Keratinocyte (primary cell): ENCODE measurements at regions not wholly inside any gene's neighbourhood (a gene's known extent, or its start where the extent isn't known, plus 50 kb on each side); places are given as distances from the start of the nearest gene placed in this dataset.

Experiments
- DNase-seq: peaks from one replicate; pipeline ENCODE4 v3.0.0-alpha.2; 2011; ENCODE audit warnings: low read depth, missing footprints, low spot score
- FAIRE-seq: peaks from 2 replicates; lab custom pipeline; 2011; peaks lifted over from hg19 to GRCh38; lab: Jason Lieb, UNC
- H2AFZ ChIP-seq: 2 replicates; pipeline ENCODE4 v1.6.0; 2012; ENCODE audit warnings: low read length, control low read depth, inconsistent platforms; ENCODE audit not compliant: control insufficient read depth
- H3K27ac ChIP-seq: 2 replicates; pipeline ENCODE4 v1.5.1; 2011; ENCODE audit warnings: low read length; ENCODE audit not compliant: control insufficient read depth, insufficient read depth
- H3K27me3 ChIP-seq: 3 replicates; pipeline ENCODE4 v1.6.0; 2011; ENCODE audit warnings: low read length; ENCODE audit not compliant: control insufficient read depth, insufficient read depth; ENCODE audit errors: extremely low read depth
- H3K36me3 ChIP-seq, 2 experiments: 2 replicates in 1 of 2; 3 replicates in 1 of 2; pipeline ENCODE4 v1.5.1; 2011; ENCODE audit warnings: low read length in 2 of 2, mild to moderate bottlenecking in 1 of 2; ENCODE audit not compliant: control insufficient read depth in 2 of 2, insufficient read depth in 2 of 2; ENCODE audit errors: extremely low read depth in 1 of 2
- H3K4me1 ChIP-seq: 3 replicates; pipeline ENCODE4 v1.5.1; 2011; ENCODE audit warnings: low read length; ENCODE audit not compliant: control insufficient read depth, insufficient read depth; ENCODE audit errors: extremely low read depth
- H3K4me2 ChIP-seq: 3 replicates; pipeline ENCODE4 v1.6.0; 2011; ENCODE audit warnings: low read depth, low read length; ENCODE audit not compliant: control insufficient read depth, insufficient read depth; ENCODE audit errors: extremely low read depth
- H3K4me3 ChIP-seq, 3 experiments: fragments of 200-600 bp in 1 of 3; sonication (generic) in 1 of 3; 2 replicates in 2 of 3; 3 replicates in 1 of 3; pipeline ENCODE4 v1.5.1; 2011 to 2016; ENCODE audit warnings: low read length in 3 of 3, mild to moderate bottlenecking in 3 of 3, control low read depth in 2 of 3, inconsistent platforms in 1 of 3, low read depth in 1 of 3, mixed read lengths in 1 of 3, mixed run types in 1 of 3, moderate library complexity in 1 of 3; ENCODE audit not compliant: control insufficient read depth in 2 of 3, insufficient read depth in 2 of 3; ENCODE audit errors: extremely low read depth in 1 of 3
- H3K79me2 ChIP-seq: 2 replicates; pipeline ENCODE4 v1.6.0; 2012; ENCODE audit warnings: low read length; ENCODE audit not compliant: control insufficient read depth, insufficient read depth
- H3K9ac ChIP-seq: 3 replicates; pipeline ENCODE4 v1.6.0; 2011; ENCODE audit warnings: low read length; ENCODE audit not compliant: control insufficient read depth, insufficient read depth; ENCODE audit errors: extremely low read depth
- H3K9me1 ChIP-seq: 3 replicates; pipeline ENCODE4 v1.6.0; 2011; ENCODE audit warnings: low read length; ENCODE audit not compliant: control insufficient read depth, insufficient read depth; ENCODE audit errors: extremely low read depth
- H3K9me3 ChIP-seq: 2 replicates; pipeline ENCODE4 v1.5.1; 2012; ENCODE audit warnings: low read depth, low read length; ENCODE audit not compliant: control insufficient read depth
- H4K20me1 ChIP-seq: 3 replicates; pipeline ENCODE4 v1.6.0; 2011; ENCODE audit warnings: low read length; ENCODE audit not compliant: control insufficient read depth, insufficient read depth; ENCODE audit errors: extremely low read depth
- EZH2 ChIP-seq: IDR thresholded peaks from one replicate; pipeline ENCODE4 v1.6.1; 2012; ENCODE audit warnings: inconsistent platforms, mild to moderate bottlenecking, low read length, moderate library complexity
- dilution Hi-C: fragments of 300-500 bp; cut with MboI; formaldehyde crosslinking; loops from one replicate; pipeline ENCODE4 v1.7.0; 2020; ENCODE audit warnings: low sequenced_read_pairs; ENCODE audit not compliant: extremely low pct_ligation_motif_present
- TF ChIP-seq, protein P1 (sequence below), 3 experiments: IDR thresholded peaks in 1 of 3; conservative IDR thresholded peaks in 1 of 3; optimal IDR thresholded peaks in 1 of 3; 2 replicates in 2 of 3; 3 replicates in 1 of 3; pipeline versions ENCODE3 to v1.5.1; 2011; ENCODE audit warnings: low read length in 3 of 3, mild to moderate bottlenecking in 3 of 3, moderate library complexity in 2 of 3, control low read depth in 1 of 3, inconsistent platforms in 1 of 3; ENCODE audit not compliant: insufficient read depth in 2 of 3; ENCODE audit errors: extremely low read depth in 1 of 3

DNA sequence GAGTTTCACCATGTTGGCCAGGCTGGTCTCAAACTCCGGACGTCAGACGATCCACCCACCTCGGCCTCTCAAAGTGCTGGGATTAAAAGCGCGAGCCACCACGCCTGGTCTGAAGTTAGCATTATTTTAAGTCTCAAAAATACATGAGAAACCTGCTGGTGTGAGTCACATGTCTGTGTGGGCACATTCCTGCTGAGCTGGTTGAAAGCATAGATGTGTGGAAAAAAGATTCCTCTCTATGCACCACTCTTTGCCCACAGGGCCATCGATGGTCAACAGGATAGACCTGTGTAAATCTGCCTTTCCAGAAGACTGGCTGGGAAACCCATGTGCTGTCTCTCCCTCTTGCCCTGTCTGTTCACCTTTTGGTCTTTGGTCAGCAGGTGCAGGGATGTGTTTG, 63.5 kb downstream of the CHRD start:
- Histone ChIP-seq H3K9ac (no peak overlapping the region), H3K4me3 (no peak overlapping the region), H3K36me3 (no peaks in the 10 kb centered on the region), H3K9me3 (no peaks in the 10 kb centered on the region), H3K4me2 (no peak overlapping the region), H3K79me2 (no peaks in the 10 kb centered on the region), H4K20me1 (no peaks in the 10 kb centered on the region), H3K27ac (no peak overlapping the region), H3K27me3 (no peaks in the 10 kb centered on the region), H3K4me1 (peaks cover 20% of the 10 kb centered on the region), H3K9me1 (no peaks in the 10 kb centered on the region), H2AFZ (no peak overlapping the region)
- DNase-seq: no peak
- no peak for TF ChIP-seq EZH2
- TF ChIP-seq, protein P1, sequence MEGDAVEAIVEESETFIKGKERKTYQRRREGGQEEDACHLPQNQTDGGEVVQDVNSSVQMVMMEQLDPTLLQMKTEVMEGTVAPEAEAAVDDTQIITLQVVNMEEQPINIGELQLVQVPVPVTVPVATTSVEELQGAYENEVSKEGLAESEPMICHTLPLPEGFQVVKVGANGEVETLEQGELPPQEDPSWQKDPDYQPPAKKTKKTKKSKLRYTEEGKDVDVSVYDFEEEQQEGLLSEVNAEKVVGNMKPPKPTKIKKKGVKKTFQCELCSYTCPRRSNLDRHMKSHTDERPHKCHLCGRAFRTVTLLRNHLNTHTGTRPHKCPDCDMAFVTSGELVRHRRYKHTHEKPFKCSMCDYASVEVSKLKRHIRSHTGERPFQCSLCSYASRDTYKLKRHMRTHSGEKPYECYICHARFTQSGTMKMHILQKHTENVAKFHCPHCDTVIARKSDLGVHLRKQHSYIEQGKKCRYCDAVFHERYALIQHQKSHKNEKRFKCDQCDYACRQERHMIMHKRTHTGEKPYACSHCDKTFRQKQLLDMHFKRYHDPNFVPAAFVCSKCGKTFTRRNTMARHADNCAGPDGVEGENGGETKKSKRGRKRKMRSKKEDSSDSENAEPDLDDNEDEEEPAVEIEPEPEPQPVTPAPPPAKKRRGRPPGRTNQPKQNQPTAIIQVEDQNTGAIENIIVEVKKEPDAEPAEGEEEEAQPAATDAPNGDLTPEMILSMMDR (optimal IDR thresholded peaks at IDR 0.05 in 1 of 3, IDR thresholded peaks at IDR 0.05 in 1 of 3, conservative IDR thresholded peaks at IDR 0.05 in 1 of 3; ENCODE audit: extremely low read depth in 1 of 3, insufficient read depth in 2 of 3, low read length in 3 of 3): no peak
- peak; percentile 84 for FAIRE-seq
- dilution Hi-C loops: no loop called here

- FAIRE-seq (no peak), DNase-seq (no peak)
- peaks cover 23% of the 10 kb centered on the region for H3K4me1 ChIP-seq
- dilution Hi-C loops: no loop called here
- no peaks in the 10 kb centered on the region for H3K36me3 ChIP-seq
- no peaks in the 10 kb centered on the region for H3K79me2 ChIP-seq
- H3K9me1 ChIP-seq: no peaks in the 10 kb centered on the region
- no peaks in the 10 kb centered on the region for H3K9me3 ChIP-seq
- H4K20me1 ChIP-seq: no peaks in the 10 kb centered on the region
- no peaks in the 10 kb centered on the region for H3K27me3 ChIP-seq
- TF ChIP-seq, protein P1 (optimal IDR thresholded peaks at IDR 0.05 in 1 of 3, IDR thresholded peaks at IDR 0.05 in 1 of 3, conservative IDR thresholded peaks at IDR 0.05 in 1 of 3; ENCODE audit: extremely low read depth in 1 of 3, insufficient read depth in 2 of 3, low read length in 3 of 3): no peak
- no peak for TF ChIP-seq EZH2
- H2AFZ ChIP-seq: no peak overlapping the region
- no peak overlapping the region for H3K9ac ChIP-seq
- H3K27ac ChIP-seq: no peak overlapping the region
- H3K4me3 ChIP-seq: no peak overlapping the region
- H3K4me2 ChIP-seq: no peak overlapping the region
Observed at GRCh38 chr3:184443831-184444230, 64.0 kb downstream of the CHRD start.
